NB4 (cell line): ENCODE measurements at regions not wholly inside any gene's neighbourhood (a gene's known extent, or its start where the extent isn't known, plus 50 kb on each side); places are given as distances from the start of the nearest gene placed in this dataset.

Experiments
- POLR2A ChIP-seq: IDR thresholded peaks from 2 replicates; pipeline ENCODE4 v1.6.1; 2011; ENCODE audit warnings: mild to moderate bottlenecking; ENCODE audit not compliant: insufficient read length; ENCODE audit errors: extremely low read depth
- TF ChIP-seq, protein P1 (sequence below): IDR thresholded peaks from one replicate; pipeline ENCODE4 v1.5.1; 2012; ENCODE audit warnings: low read depth, low read length

DNA sequence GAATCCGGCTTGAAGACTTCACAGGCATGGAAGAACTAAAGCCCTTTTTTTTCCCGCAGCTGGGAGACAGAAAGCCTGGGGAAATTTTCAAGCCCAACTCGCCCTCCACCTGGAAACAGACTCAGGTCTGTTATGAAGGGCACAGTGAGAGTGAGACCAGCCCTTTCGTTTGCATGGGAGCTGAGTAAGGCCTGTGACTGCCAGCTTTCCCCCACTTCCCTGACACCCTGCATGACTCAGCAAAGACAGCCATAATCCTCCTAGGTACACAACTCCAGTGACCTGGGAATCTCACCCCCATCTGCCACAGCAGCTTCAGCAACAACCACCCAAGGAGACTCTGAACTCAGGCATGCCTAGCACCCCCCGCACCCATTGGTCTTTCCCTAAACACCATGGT lies 87.6 kb upstream of the ZNF91 start:
- TF ChIP-seq, protein P1, sequence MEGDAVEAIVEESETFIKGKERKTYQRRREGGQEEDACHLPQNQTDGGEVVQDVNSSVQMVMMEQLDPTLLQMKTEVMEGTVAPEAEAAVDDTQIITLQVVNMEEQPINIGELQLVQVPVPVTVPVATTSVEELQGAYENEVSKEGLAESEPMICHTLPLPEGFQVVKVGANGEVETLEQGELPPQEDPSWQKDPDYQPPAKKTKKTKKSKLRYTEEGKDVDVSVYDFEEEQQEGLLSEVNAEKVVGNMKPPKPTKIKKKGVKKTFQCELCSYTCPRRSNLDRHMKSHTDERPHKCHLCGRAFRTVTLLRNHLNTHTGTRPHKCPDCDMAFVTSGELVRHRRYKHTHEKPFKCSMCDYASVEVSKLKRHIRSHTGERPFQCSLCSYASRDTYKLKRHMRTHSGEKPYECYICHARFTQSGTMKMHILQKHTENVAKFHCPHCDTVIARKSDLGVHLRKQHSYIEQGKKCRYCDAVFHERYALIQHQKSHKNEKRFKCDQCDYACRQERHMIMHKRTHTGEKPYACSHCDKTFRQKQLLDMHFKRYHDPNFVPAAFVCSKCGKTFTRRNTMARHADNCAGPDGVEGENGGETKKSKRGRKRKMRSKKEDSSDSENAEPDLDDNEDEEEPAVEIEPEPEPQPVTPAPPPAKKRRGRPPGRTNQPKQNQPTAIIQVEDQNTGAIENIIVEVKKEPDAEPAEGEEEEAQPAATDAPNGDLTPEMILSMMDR: no peak
- TF ChIP-seq POLR2A: no peak
